ENCODE measurements at regions not wholly inside any gene's neighbourhood (a gene's known extent, or its start where the extent isn't known, plus 50 kb on each side); places are given as distances from the start of the nearest gene placed in this dataset.

DNA sequence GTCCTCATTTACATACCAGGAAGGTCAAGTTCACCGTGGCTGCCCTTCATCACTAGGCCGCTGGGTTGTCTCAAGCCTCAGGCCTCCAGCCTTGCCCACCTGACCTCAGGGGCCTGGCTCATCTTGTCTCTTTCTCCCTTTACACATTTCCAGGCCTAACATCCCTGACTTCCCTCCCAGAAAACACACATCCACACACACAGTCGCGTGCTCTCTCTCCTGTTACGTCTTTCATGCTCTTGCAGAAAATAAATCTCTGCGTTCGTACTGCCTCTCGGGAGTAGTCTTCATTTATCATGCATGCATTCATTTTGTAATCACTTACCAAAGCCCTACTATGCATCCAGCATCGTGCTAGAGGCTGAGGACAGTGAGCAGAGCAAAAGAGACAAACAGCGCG, 220.0 kb upstream of the PWP1 start:
- no peaks in the 10 kb centered on the region for H3K36me3 Mint-ChIP-seq (ENCODE audit: low read depth)
- no peak overlapping the region for H3K27ac Mint-ChIP-seq (ENCODE audit: unreplicated experiment)
- no peaks in the 10 kb centered on the region for H3K4me1 Mint-ChIP-seq (ENCODE audit: low read depth)
- no peaks in the 10 kb centered on the region for H3K9me3 Mint-ChIP-seq (ENCODE audit: low read depth)
- no peak for TF ChIP-seq CTCF (IDR thresholded peaks at IDR 0.05)
- peaks cover 7% of the 10 kb centered on the region for H3K27me3 Mint-ChIP-seq (ENCODE audit: low read depth)
- H3K4me3 Mint-ChIP-seq (ENCODE audit: unreplicated experiment), result no peak overlapping the region
- DNase-seq (ENCODE audit: low spot score), result no peak

DNA sequence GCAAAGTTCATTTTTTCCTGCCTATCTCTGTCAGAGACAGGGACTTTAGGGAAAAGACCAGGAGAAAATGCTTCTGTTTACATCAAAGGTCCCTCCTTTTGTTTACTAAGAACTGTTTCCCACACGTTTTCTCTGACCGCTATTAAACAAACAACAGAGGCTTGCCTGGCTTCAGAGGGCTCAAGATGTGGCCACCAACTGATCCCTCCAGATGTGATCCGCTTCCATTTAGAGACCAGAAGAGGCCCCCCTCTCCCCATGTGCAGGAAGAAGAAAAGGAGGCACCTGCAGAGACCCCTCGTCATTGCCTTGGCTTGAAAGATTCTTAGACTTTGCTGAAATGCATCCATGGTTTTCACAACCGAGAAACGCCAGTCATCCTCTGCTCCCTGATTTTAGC, 217.9 kb upstream of the PWP1 start:
- peaks cover 11% of the 10 kb centered on the region for H3K27me3 Mint-ChIP-seq (ENCODE audit: low read depth)
- no peak for TF ChIP-seq CTCF (IDR thresholded peaks at IDR 0.05)
- H3K4me3 Mint-ChIP-seq (ENCODE audit: unreplicated experiment), result no peak overlapping the region
- H3K36me3 Mint-ChIP-seq (ENCODE audit: low read depth), result no peaks in the 10 kb centered on the region
- H3K27ac Mint-ChIP-seq (ENCODE audit: unreplicated experiment), result no peak overlapping the region
- no peaks in the 10 kb centered on the region for H3K4me1 Mint-ChIP-seq (ENCODE audit: low read depth)
- no peaks in the 10 kb centered on the region for H3K9me3 Mint-ChIP-seq (ENCODE audit: low read depth)
- DNase-seq (ENCODE audit: low spot score), result no peak

DNA sequence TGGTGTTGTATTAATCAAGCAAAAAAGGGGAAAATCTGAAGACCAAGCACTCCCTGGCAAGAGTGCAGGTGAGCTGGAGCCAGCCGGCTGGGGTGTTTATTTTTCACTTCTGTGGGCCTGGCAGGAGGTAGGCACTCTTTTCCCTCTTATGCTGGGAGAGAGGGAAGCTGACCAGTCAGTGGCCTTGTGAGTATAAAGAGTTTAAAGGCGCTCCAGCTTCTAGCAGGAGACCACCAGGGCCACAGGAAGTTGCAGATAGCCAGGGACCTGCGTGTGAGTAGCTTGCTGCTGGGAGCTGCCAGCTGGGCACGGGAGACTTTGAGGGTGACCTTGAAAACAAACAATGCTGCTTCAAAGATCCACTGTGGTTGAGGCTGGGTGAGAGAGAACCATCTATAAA, 217.4 kb upstream of the PWP1 start:
- H3K27me3 Mint-ChIP-seq (ENCODE audit: low read depth), result peaks cover 11% of the 10 kb centered on the region
- no peak overlapping the region for H3K4me3 Mint-ChIP-seq (ENCODE audit: unreplicated experiment)
- no peaks in the 10 kb centered on the region for H3K9me3 Mint-ChIP-seq (ENCODE audit: low read depth)
- H3K36me3 Mint-ChIP-seq (ENCODE audit: low read depth), result no peaks in the 10 kb centered on the region
- no peak for DNase-seq (ENCODE audit: low spot score)
- H3K27ac Mint-ChIP-seq (ENCODE audit: unreplicated experiment), result no peak overlapping the region
- no peaks in the 10 kb centered on the region for H3K4me1 Mint-ChIP-seq (ENCODE audit: low read depth)
- no peak for TF ChIP-seq CTCF (IDR thresholded peaks at IDR 0.05)

- H3K27me3 Mint-ChIP-seq (ENCODE audit: low read depth), result peaks cover 11% of the 10 kb centered on the region
- H3K4me1 Mint-ChIP-seq (ENCODE audit: low read depth), result no peaks in the 10 kb centered on the region
- DNase-seq (ENCODE audit: low spot score), result no peak
- H3K36me3 Mint-ChIP-seq (ENCODE audit: low read depth), result no peaks in the 10 kb centered on the region
- no peak overlapping the region for H3K27ac Mint-ChIP-seq (ENCODE audit: unreplicated experiment)
- TF ChIP-seq CTCF (IDR thresholded peaks at IDR 0.05), result no peak
- H3K9me3 Mint-ChIP-seq (ENCODE audit: low read depth), result no peaks in the 10 kb centered on the region
- no peak overlapping the region for H3K4me3 Mint-ChIP-seq (ENCODE audit: unreplicated experiment)
These were observed 216.6 kb upstream of the PWP1 start for GRCh38 chr12:107469011-107469410.

GRCh38 chr12:107470645-107471044, 215.0 kb upstream of the PWP1 start:
- TF ChIP-seq CTCF (IDR thresholded peaks at IDR 0.05), result no peak

More at GRCh38 chr12:107470645-107471044, 215.0 kb upstream of the PWP1 start:
- Mint-ChIP-seq H3K36me3 (ENCODE audit: low read depth) (no peaks in the 10 kb centered on the region), H3K27ac (ENCODE audit: unreplicated experiment) (no peak overlapping the region), H3K4me3 (ENCODE audit: unreplicated experiment) (no peak overlapping the region), H3K4me1 (ENCODE audit: low read depth) (no peaks in the 10 kb centered on the region), H3K27me3 (ENCODE audit: low read depth) (peaks cover 13% of the 10 kb centered on the region), H3K9me3 (ENCODE audit: low read depth) (no peaks in the 10 kb centered on the region)
- DNase-seq (ENCODE audit: low spot score), result no peak

All from chondrocyte (in vitro differentiated cells).